ENCODE measurements at regions not wholly inside any gene's neighbourhood (a gene's known extent, or its start where the extent isn't known, plus 50 kb on each side); places are given as distances from the start of the nearest gene placed in this dataset.

DNA sequence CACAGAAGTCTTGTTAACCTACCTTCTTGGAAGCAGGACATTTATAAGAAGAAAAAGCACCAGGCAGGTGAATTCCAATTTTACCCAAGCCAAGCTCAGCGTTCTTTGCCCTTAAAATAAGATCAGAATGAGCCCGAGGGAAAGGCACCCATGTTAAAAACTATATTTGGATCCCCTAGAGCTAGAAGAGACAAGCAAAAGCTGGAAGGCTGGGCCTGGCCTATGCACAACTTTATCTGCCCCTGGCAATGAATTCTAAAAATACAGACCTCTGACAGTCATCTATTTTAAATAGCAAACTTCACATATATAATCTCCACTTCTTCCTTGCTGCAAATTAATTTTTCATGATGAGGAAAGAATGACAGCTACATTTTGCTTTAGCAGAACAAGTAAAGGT is 180.9 kb downstream of the FGFR2 start:
- Histone ChIP-seq H3K9me3 (no peaks in the 10 kb centered on the region), H3K4me1 (peaks cover 6 to 32% (median 14%) of the 10 kb centered on the region in 4 donors), H3K27me3 (no peaks in the 10 kb centered on the region), H3K27ac (peak overlapping the region in 1 of 4 donors; percentile 65), H3K36me3 (no peaks in the 10 kb centered on the region), H3K4me3 (no peak overlapping the region)
- no peak for DNase-seq
- intact Hi-C loops (cut with DNase I; ENCODE audit: low total_unique reads) (no loop called here), in situ Hi-C loops (cut with MboI; ENCODE audit: low pct_ligation_motif_present in 1 of 4, low pct_unique_long_range_greater_than_20kb in 1 of 4, low sequenced_read_pairs in 3 of 4) (no loop called here)
- TF ChIP-seq, protein P1, sequence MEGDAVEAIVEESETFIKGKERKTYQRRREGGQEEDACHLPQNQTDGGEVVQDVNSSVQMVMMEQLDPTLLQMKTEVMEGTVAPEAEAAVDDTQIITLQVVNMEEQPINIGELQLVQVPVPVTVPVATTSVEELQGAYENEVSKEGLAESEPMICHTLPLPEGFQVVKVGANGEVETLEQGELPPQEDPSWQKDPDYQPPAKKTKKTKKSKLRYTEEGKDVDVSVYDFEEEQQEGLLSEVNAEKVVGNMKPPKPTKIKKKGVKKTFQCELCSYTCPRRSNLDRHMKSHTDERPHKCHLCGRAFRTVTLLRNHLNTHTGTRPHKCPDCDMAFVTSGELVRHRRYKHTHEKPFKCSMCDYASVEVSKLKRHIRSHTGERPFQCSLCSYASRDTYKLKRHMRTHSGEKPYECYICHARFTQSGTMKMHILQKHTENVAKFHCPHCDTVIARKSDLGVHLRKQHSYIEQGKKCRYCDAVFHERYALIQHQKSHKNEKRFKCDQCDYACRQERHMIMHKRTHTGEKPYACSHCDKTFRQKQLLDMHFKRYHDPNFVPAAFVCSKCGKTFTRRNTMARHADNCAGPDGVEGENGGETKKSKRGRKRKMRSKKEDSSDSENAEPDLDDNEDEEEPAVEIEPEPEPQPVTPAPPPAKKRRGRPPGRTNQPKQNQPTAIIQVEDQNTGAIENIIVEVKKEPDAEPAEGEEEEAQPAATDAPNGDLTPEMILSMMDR (IDR thresholded peaks at IDR 0.05) = no peak
- TF ChIP-seq EP300 (IDR thresholded peaks at IDR 0.05; ENCODE audit: low read depth) = no peak
- no peak for TF ChIP-seq POLR2A (IDR thresholded peaks at IDR 0.05)
- TF ChIP-seq POLR2AphosphoS5 (IDR thresholded peaks at IDR 0.05) = no peak
- WGBS, 2 donors (ENCODE audit: low coverage in 1 of 2) = 64 to 82% methylated on average over 2 of the region's 2 CpGs

DNA sequence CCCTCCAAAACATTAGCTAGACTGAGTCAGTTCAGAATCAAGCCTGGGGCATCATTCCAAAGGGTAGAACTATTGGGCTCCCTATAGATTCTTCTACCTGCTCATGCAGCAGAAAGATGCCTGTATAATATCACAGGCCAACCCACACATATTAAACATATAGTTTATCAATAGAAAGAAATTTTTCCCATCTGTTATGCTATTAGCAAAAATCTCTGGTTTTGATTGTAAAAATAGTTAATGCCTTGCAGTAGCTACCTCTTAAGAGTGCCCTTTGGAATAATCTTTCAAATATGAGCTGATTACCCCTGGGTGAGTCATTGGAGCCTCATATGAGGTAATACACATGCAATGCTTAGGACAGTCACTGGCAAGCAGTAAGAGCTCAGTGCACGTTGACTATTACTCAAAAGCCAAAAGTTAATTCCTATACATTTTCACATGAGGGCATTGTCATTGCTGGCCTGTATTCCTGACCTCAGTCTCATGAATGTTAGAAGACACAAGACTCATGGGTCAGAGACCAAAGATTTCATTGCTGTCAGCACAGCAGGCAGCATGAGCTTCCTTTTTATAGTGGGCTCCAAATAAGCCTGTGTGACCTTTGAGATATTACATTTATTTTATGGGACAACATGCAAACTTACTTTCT is 180.0 kb downstream of the FGFR2 start:
- peak overlapping the region; percentile 53 to 65 (median 58) for H3K27ac ChIP-seq

DNA sequence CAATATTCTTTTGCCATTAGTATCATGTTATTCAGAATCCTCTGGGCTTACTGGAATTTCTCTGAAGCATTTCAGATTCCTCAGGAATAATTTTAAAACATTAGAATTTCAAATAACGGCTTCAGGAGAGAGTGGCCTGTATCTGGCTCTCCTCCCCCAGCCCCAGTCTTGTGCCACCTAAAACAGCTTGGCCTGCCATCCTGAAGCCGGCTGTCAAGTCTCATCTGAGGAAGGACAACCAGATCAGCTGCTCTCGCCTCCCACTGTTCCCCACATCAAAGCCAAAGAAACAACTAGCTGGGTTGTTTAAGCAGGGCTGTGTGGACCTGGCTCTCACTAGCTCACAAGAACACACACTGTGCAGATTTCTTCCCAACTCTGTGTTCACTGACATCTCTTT is 178.2 kb downstream of the FGFR2 start:
- no peaks in the 10 kb centered on the region for H3K27me3 ChIP-seq
- no peak overlapping the region for H3K27ac ChIP-seq
- intact Hi-C loops (cut with DNase I; ENCODE audit: low total_unique reads) = no loop called here
- H3K9me3 ChIP-seq = no peaks in the 10 kb centered on the region
- WGBS, 2 donors (ENCODE audit: low coverage in 1 of 2) = 83 to 86% methylated on average over 1 to 3 of the region's 3 CpGs
- no peak overlapping the region for H3K4me3 ChIP-seq
- in situ Hi-C loops (cut with MboI; ENCODE audit: low pct_ligation_motif_present in 1 of 4, low pct_unique_long_range_greater_than_20kb in 1 of 4, low sequenced_read_pairs in 3 of 4) = no loop called here
- peaks cover 4 to 28% (median 14%) of the 10 kb centered on the region in 4 donors for H3K4me1 ChIP-seq
- H3K36me3 ChIP-seq = no peaks in the 10 kb centered on the region
- TF ChIP-seq POLR2A (IDR thresholded peaks at IDR 0.05) (no peak), EP300 (IDR thresholded peaks at IDR 0.05; ENCODE audit: low read depth) (no peak), POLR2AphosphoS5 (IDR thresholded peaks at IDR 0.05) (no peak)
- TF ChIP-seq, protein P1 (IDR thresholded peaks at IDR 0.05) = no peak
- DNase-seq = no peak

More for the DNA sequence above, 180.0 kb downstream of the FGFR2 start:
- Histone ChIP-seq H3K27me3 (no peaks in the 10 kb centered on the region), H3K36me3 (no peaks in the 10 kb centered on the region), H3K4me3 (no peak overlapping the region), H3K4me1 (peaks cover 6 to 32% (median 14%) of the 10 kb centered on the region in 4 donors), H3K9me3 (no peaks in the 10 kb centered on the region)
- DNase-seq = no peak
- in situ Hi-C loops (cut with MboI; ENCODE audit: low pct_ligation_motif_present in 1 of 4, low pct_unique_long_range_greater_than_20kb in 1 of 4, low sequenced_read_pairs in 3 of 4) (no loop called here), intact Hi-C loops (cut with DNase I; ENCODE audit: low total_unique reads) (no loop called here)
- TF ChIP-seq POLR2AphosphoS5 (IDR thresholded peaks at IDR 0.05) (peak in 1 of 3 donors; percentile 25), POLR2A (IDR thresholded peaks at IDR 0.05) (no peak)
- TF ChIP-seq, protein P1 (IDR thresholded peaks at IDR 0.05) = no peak
- WGBS, 2 donors (ENCODE audit: low coverage in 1 of 2) = 59% methylated on average over 1 of the region's 1 CpG; no CpG with 5 or more reads in 1 of the 2 donors

DNA sequence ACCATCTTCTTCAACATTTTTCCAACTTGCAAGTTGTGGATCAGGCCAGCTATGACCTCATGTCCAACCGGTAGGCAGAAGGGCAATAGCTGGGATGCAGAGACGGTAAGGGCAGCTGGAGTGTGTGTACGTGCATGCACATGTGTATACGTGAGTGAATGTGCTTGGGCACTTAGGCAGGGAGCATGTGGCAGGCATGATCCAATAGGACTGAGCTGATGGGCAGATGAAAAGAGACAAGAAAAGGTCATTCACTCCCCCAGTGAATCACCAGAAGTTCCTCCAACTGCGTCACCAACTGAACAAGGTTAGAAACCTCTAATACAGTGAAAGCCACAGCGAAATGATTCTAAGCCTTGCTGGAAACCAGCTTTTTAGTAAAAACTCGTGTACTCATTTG is 176.1 kb downstream of the FGFR2 start:
- 88 to 91% methylated on average over 5 to 7 of the region's 7 CpGs for WGBS, 2 donors (ENCODE audit: low coverage in 1 of 2)
- Histone ChIP-seq H3K9me3 (no peaks in the 10 kb centered on the region), H3K36me3 (no peaks in the 10 kb centered on the region), H3K27me3 (no peaks in the 10 kb centered on the region), H3K4me3 (no peak overlapping the region), H3K4me1 (peaks cover 0 to 31% (median 25%) of the 10 kb centered on the region in 4 donors), H3K27ac (no peak overlapping the region)
- in situ Hi-C loops (cut with MboI; ENCODE audit: low pct_ligation_motif_present in 1 of 4, low pct_unique_long_range_greater_than_20kb in 1 of 4, low sequenced_read_pairs in 3 of 4) = no loop called here
- TF ChIP-seq POLR2AphosphoS5 (IDR thresholded peaks at IDR 0.05) (no peak), EP300 (IDR thresholded peaks at IDR 0.05; ENCODE audit: low read depth) (no peak), POLR2A (IDR thresholded peaks at IDR 0.05) (no peak)
- TF ChIP-seq, protein P1 (IDR thresholded peaks at IDR 0.05) = no peak
- intact Hi-C loops (cut with DNase I; ENCODE audit: low total_unique reads) = no loop called here
- no peak for DNase-seq
